Adrenal gland (tissue), 9 donors: ENCODE measurements at regions not wholly inside any gene's neighbourhood (a gene's known extent, or its start where the extent isn't known, plus 50 kb on each side); places are given as distances from the start of the nearest gene placed in this dataset.

ENCODE experiments used
- DNase-seq, 7 donors: peaks; one replicate each; pipeline ENCODE4 v3.0.0-alpha.2; 2019 to 2020
- H3K27ac ChIP-seq, 5 donors: fragments of 200-600 bp; sonication (generic) in 4 of 5; 1 replicate in 3 of 5; 2 replicates in 2 of 5; pipeline versions ENCODE4 v1.5.1 to v1.8.0; 2016 to 2020; ENCODE audit warnings: mild to moderate bottlenecking in 1 of 5
- H3K27me3 ChIP-seq: fragments of 200-600 bp; 2 replicates; pipeline ENCODE4 v1.8.0; 2021
- H3K36me3 ChIP-seq, 2 donors: fragments of 200-600 bp; replicated peaks in 1 of 2; 1 replicate in 1 of 2; 2 replicates in 1 of 2; pipeline versions ENCODE4 v1.5.1 to v1.8.0; 2018 to 2022
- H3K4me1 ChIP-seq, 2 donors: fragments of 200-600 bp; replicated peaks in 1 of 2; 1 replicate in 1 of 2; 2 replicates in 1 of 2; pipeline versions ENCODE4 v1.5.1 to v1.8.0; 2018 to 2021
- H3K4me3 ChIP-seq, 4 donors: fragments of 200-600 bp; sonication (generic) in 3 of 4; one replicate each; pipeline ENCODE4 v1.5.1; 2016 to 2018
- H3K9me3 ChIP-seq, 3 donors: fragments of 200-600 bp; sonication (generic) in 1 of 3; replicated peaks in 1 of 3; 1 replicate in 2 of 3; 2 replicates in 1 of 3; pipeline versions ENCODE4 v1.5.1 to v1.8.0; 2016 to 2021
- POLR2A ChIP-seq, 2 donors: fragments of 450-650 bp; IDR thresholded peaks; one replicate each; pipeline ENCODE4 v1.6.1; 2017; ENCODE audit warnings: antibody characterized with exemption in 2 of 2, mild to moderate bottlenecking in 2 of 2, moderate library complexity in 1 of 2
- WGBS, 4 donors: extraction: QIAGEN DNeasy Blood & Tissue Kit in 2 of 4; methylation state at CpG; one replicate each; pipeline versions ENCODE4 v1.1.5 to v1.1.7; 2013 to 2017; 5-methylcytosine and 5-hydroxymethylcytosine counted together
- intact Hi-C, 2 donors: fragments of 100-400 bp; cut with DNase I; formaldehyde crosslinking; loops; one replicate each; pipeline versions ENCODE4 v1.14.1 to v1.15.0; 2022 to 2023
- TF ChIP-seq, protein P1 (sequence below), 6 experiments: fragments of 450-650 bp in 4 of 6; fragments of 200-600 bp in 2 of 6; sonication (generic) in 1 of 6; IDR thresholded peaks; 1 replicate in 5 of 6; 2 replicates in 1 of 6; pipeline versions ENCODE4 v1.5.1 to v1.8.0; 2016 to 2021; ENCODE audit warnings: antibody characterized with exemption in 6 of 6, mild to moderate bottlenecking in 2 of 6, moderate library complexity in 1 of 6
- donor health status: healthy with polysubstance abuse.
- donor health status: Bipolar disorder and iron deficiency.
- donor health status: DM: yes; HTN: yes; CAD: no.
- donor health status: DM: no; HTN: no; CAD: no.
- donor health status: DM: no; HTN: no; CAD: no.

DNA sequence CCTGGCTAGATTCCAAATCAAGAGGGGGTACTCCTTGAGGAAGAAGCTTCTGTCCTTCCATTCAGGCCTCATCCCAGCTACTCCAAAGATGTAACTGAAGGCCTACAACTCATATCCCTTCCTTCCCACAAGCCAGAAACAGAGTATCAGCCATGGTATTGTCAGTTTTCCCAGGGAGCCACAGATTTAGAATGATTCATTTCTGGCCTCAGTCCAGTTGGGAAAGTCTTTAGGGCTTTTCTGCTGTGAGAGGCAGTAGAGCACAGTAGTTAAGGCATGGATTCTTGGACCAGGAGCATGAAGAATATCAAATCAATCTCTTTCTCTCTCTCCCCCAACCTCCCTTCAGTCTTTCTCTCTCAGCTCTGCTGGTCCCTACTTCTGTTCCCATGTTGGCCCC lies 505.0 kb downstream of the BCOR start:
- H3K27ac ChIP-seq, result no peak overlapping the region
- intact Hi-C loops, result no loop called here
- H3K9me3 ChIP-seq, result no peaks in the 10 kb centered on the region
- no peak overlapping the region for H3K4me3 ChIP-seq
- no peaks in the 10 kb centered on the region for H3K36me3 ChIP-seq
- peak in 1 of 7 donors; percentile 5 for DNase-seq
- H3K4me1 ChIP-seq, result no peaks in the 10 kb centered on the region
- peaks cover 12% of the 10 kb centered on the region for H3K27me3 ChIP-seq
- no peak for TF ChIP-seq POLR2A (IDR thresholded peaks at IDR 0.05)
- TF ChIP-seq, protein P1, sequence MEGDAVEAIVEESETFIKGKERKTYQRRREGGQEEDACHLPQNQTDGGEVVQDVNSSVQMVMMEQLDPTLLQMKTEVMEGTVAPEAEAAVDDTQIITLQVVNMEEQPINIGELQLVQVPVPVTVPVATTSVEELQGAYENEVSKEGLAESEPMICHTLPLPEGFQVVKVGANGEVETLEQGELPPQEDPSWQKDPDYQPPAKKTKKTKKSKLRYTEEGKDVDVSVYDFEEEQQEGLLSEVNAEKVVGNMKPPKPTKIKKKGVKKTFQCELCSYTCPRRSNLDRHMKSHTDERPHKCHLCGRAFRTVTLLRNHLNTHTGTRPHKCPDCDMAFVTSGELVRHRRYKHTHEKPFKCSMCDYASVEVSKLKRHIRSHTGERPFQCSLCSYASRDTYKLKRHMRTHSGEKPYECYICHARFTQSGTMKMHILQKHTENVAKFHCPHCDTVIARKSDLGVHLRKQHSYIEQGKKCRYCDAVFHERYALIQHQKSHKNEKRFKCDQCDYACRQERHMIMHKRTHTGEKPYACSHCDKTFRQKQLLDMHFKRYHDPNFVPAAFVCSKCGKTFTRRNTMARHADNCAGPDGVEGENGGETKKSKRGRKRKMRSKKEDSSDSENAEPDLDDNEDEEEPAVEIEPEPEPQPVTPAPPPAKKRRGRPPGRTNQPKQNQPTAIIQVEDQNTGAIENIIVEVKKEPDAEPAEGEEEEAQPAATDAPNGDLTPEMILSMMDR (IDR thresholded peaks at IDR 0.05), result no peak

DNA sequence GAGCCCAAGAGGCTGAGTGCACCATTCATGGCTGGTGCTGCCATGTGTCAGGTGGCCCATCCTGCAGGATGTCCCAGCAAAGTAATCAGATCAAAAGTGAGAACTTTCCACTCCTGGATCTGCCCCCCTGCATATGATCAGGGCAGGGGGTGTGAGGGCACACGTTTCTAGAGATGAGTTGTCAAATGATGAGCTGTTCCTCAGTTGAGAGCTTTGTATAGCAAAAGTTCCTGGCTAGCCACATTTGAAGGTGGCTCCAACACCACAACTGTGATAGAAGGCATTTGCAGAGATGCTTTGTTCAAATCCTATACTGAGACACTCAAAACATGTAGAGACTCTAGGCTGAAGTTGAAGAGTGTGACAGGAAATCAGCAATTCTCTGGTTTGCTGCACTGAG lies 501.8 kb downstream of the BCOR start:
- Histone ChIP-seq H3K36me3 (no peaks in the 10 kb centered on the region), H3K9me3 (no peaks in the 10 kb centered on the region), H3K27me3 (peaks cover 6% of the 10 kb centered on the region), H3K27ac (no peak overlapping the region), H3K4me3 (no peak overlapping the region), H3K4me1 (no peaks in the 10 kb centered on the region)
- 40 to 82% (median 47%) methylated on average over 1 of the region's 1 CpG; no CpG with 5 or more reads in 1 of the 4 donors for WGBS, 4 donors
- no peak for TF ChIP-seq POLR2A (IDR thresholded peaks at IDR 0.05)
- TF ChIP-seq, protein P1 (IDR thresholded peaks at IDR 0.05), result no peak
- DNase-seq, result no peak
- intact Hi-C loops, result no loop called here

DNA sequence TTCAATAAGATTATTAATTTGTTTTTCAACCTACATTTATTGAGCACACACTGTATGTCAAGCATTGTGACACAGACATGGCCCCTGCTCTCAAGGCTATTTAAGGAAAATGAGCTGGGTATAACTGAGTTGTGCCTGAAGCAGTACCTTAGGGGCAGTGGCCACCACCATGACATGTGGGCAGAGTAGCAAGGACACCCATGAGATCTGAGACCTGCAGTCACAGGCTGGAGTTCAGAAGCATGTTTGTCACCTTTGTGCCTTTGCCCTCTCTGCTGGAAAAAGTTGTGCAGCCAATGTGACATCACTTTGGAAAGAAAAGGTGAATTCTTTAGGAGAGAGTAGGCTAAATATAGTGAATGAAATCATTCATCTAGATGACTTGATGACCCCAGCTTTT lies 501.3 kb downstream of the BCOR start:
- H3K27me3 ChIP-seq, result peaks cover 6% of the 10 kb centered on the region
- intact Hi-C loops, result no loop called here
- H3K9me3 ChIP-seq, result no peaks in the 10 kb centered on the region
- H3K36me3 ChIP-seq, result no peaks in the 10 kb centered on the region
- no peak overlapping the region for H3K27ac ChIP-seq
- TF ChIP-seq POLR2A (IDR thresholded peaks at IDR 0.05), result no peak
- TF ChIP-seq, protein P1 (IDR thresholded peaks at IDR 0.05), result no peak
- no peak for DNase-seq
- no peaks in the 10 kb centered on the region for H3K4me1 ChIP-seq
- H3K4me3 ChIP-seq, result no peak overlapping the region

DNA sequence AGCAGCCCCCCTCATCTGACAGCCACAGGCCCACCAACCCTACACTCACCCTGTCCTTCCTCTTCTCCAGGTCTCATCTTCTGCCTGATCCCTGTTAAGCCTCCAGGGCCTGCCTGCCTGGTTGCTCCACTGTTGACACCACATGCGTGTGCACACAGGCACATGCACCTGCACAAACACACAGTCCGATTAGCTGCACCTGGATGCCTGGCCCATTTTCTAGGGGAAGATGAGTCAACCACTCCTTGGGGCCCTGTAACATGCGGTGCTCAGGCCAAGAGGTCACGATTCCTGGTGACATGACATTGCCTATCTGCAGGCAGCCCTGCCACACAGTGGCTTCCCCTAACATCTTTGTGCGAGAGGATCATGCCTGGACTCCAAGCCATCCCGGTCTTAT lies 498.4 kb downstream of the BCOR start:
- Histone ChIP-seq H3K4me1 (no peaks in the 10 kb centered on the region), H3K36me3 (no peaks in the 10 kb centered on the region), H3K4me3 (no peak overlapping the region), H3K27me3 (peaks cover 6% of the 10 kb centered on the region), H3K9me3 (no peaks in the 10 kb centered on the region), H3K27ac (no peak overlapping the region)
- intact Hi-C loops, result no loop called here
- no peak for TF ChIP-seq POLR2A (IDR thresholded peaks at IDR 0.05)
- TF ChIP-seq, protein P1 (IDR thresholded peaks at IDR 0.05), result no peak
- no peak for DNase-seq
- WGBS, 4 donors, result 86 to 100% (median 98%) methylated on average over 2 to 6 of the region's 6 CpGs
